ENCODE measurements at regions not wholly inside any gene's neighbourhood (a gene's known extent, or its start where the extent isn't known, plus 50 kb on each side); places are given as distances from the start of the nearest gene placed in this dataset.

DNA sequence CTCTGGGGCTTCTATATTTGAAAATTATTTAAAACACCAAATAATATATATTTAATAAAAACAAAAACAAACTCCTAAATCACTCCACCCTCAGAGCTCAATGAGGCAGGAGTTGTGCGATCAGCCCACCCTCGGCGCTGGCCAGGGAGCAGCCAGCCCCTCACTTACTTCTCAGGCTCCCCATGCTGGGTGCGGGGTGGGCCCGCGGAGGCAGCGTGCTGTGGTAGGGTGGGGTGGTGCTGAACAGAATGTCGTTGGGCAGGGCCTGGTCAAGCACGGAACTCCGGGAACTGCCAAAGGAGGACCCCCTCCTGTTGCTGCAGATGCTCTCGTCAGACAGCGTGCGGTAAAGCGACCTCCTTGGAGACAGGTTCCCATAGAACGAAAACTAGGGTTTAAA, 204.5 kb downstream of the SIPA1L2 start:
- H3K4me3 ChIP-seq (ENCODE audit: extremely low read depth in 1 of 4, insufficient read depth in 2 of 4, low read depth in 3 of 4, low read length in 4 of 4), result no peak overlapping the region
- H3K14ac ChIP-seq (ENCODE audit: insufficient read length), result no peak overlapping the region
- no peaks in the 10 kb centered on the region for H3K23me2 ChIP-seq (ENCODE audit: low read depth, low read length)
- no peak overlapping the region for H3K18ac ChIP-seq (ENCODE audit: extremely low read depth, low read length)
- no peak overlapping the region for H4K8ac ChIP-seq (ENCODE audit: extremely low read depth, insufficient read depth, low read length)
- WGBS, 2 experiments (ENCODE audit: extremely low coverage in 1 of 2, insufficient coverage in 1 of 2, insufficient read length in 1 of 2, insufficient replicate concordance in 2 of 2, low coverage in 1 of 2, low lambda C conversion rate in 2 of 2, missing lambda C conversion rate in 1 of 2), result 95% methylated on average over 15 of the region's 15 CpGs; no CpG with 5 or more reads in 1 of the 2 experiments
- ChIA-PET POLR2A (ENCODE audit: partially characterized antibody) (no interaction called here), CTCF (ENCODE audit: partially characterized antibody) (interaction anchor here (1.7 kb wide), 1 partner anchor 559 kb away, joined by 5 read pairs; no protein-coding TSS in a partner anchor)
- no peak overlapping the region for H3K23ac ChIP-seq (ENCODE audit: insufficient read length)
- H2BK15ac ChIP-seq (ENCODE audit: low read length), result no peak overlapping the region
- no peaks in the 10 kb centered on the region for H3K27me3 ChIP-seq (replicated peaks in 1 of 4; ENCODE audit: control insufficient read depth in 3 of 4, extremely low read depth in 1 of 4, insufficient read depth in 3 of 4, low read length in 3 of 4)
- H3K56ac ChIP-seq (replicated peaks; ENCODE audit: insufficient read length, low read depth, low read length), result no peak overlapping the region
- H3K27ac ChIP-seq (ENCODE audit: low read depth, low read length), result no peak overlapping the region
- H4K20me1 ChIP-seq (replicated peaks in 1 of 2; ENCODE audit: control insufficient read depth in 1 of 2, insufficient read depth in 2 of 2, low read length in 2 of 2), result peaks cover 0 to 1% of the 10 kb centered on the region in 2 experiments
- FAIRE-seq, result no peak
- H3K36me3 ChIP-seq (ENCODE audit: control insufficient read depth in 2 of 4, insufficient read depth in 4 of 4, low read length in 3 of 4), result no peaks in the 10 kb centered on the region; a peak in 1 of 8 replicates
- no peak overlapping the region for H3K4me2 ChIP-seq (ENCODE audit: insufficient read depth in 1 of 2, low read depth in 2 of 2, low read length in 2 of 2)
- no peaks in the 10 kb centered on the region for H3K9me3 ChIP-seq (ENCODE audit: insufficient read depth in 2 of 2, low read depth in 1 of 2, low read length in 1 of 2)
- TF ChIP-seq BRCA1 (IDR thresholded peaks at IDR 0.05; ENCODE audit: low read depth, low read length) (no peak), POU5F1 (IDR thresholded peaks at IDR 0.05; ENCODE audit: low read depth, low read length) (no peak), CBX5 (IDR thresholded peaks at IDR 0.05; ENCODE audit: low read depth, low read length) (no peak)
- H3K79me1 ChIP-seq (ENCODE audit: low read depth, low read length), result no peaks in the 10 kb centered on the region
- no peak overlapping the region for H3K9ac ChIP-seq (replicated peaks in 1 of 4; ENCODE audit: extremely low read depth in 1 of 4, low read depth in 3 of 4, low read length in 3 of 4)
- no peak overlapping the region for H2AK5ac ChIP-seq (ENCODE audit: low read depth, low read length)
- no peaks in the 10 kb centered on the region for H3K4me1 ChIP-seq (replicated peaks in 1 of 4; ENCODE audit: control insufficient read depth in 3 of 4, insufficient read depth in 4 of 4, low read length in 3 of 4)
- H2AFZ ChIP-seq (ENCODE audit: low read length), result no peak overlapping the region
- DNase-seq (ENCODE audit: low read depth in 1 of 2, low spot score in 2 of 2), result no peak
- H2BK120ac ChIP-seq (replicated peaks; ENCODE audit: low read depth, low read length), result no peak overlapping the region
- no peak overlapping the region for H2BK5ac ChIP-seq (ENCODE audit: low read depth, low read length)
- no peak overlapping the region for H3K4ac ChIP-seq (replicated peaks; ENCODE audit: insufficient read length, low read depth, low read length)
- H4K91ac ChIP-seq (replicated peaks; ENCODE audit: insufficient read length, low read length), result no peak overlapping the region
- H3K79me2 ChIP-seq (ENCODE audit: control insufficient read depth in 1 of 2, insufficient read depth in 2 of 2, low read length in 2 of 2), result no peaks in the 10 kb centered on the region
- H2BK12ac ChIP-seq (ENCODE audit: low read depth, low read length), result no peak overlapping the region
- no peak overlapping the region for H4K5ac ChIP-seq (ENCODE audit: insufficient read length, low read depth, low read length)
- H2BK20ac ChIP-seq (ENCODE audit: low read length), result no peak overlapping the region

All from H1 (cell line).